Activated T-helper 2 cell treated with anti-CD3 and anti-CD28 coated beads, Interferon-gamma antibody, Interleukin-2, Interleukin-4, amounts not matched to agents 10 μg/mL and 5 μg/mL and 100 μg/mL, durations not matched to agents 14 hours and 24 hours and 36 hours (primary cell): ENCODE measurements at regions not wholly inside any gene's neighbourhood (a gene's known extent, or its start where the extent isn't known, plus 50 kb on each side); places are given as distances from the start of the nearest gene placed in this dataset.

Source experiments
- DNase-seq: peaks from one replicate; pipeline ENCODE4 v3.0.0; 2021; ENCODE audit warnings: low spot score
- H3K27ac Mint-ChIP-seq: one replicate; pipeline ENCODE4 v1.8.0; 2021; ENCODE audit warnings: mixed read lengths
- H3K27me3 Mint-ChIP-seq: one replicate; pipeline ENCODE4 v1.8.0; 2021; ENCODE audit warnings: low read depth, mixed read lengths
- H3K36me3 Mint-ChIP-seq: one replicate; pipeline ENCODE4 v1.8.0; 2021; ENCODE audit warnings: low read depth, mixed read lengths
- H3K4me1 Mint-ChIP-seq: one replicate; pipeline ENCODE4 v1.8.0; 2021; ENCODE audit warnings: low read depth, mixed read lengths
- H3K4me3 Mint-ChIP-seq: one replicate; pipeline ENCODE4 v1.8.0; 2021; ENCODE audit warnings: low read depth, mild to moderate bottlenecking, moderate library complexity, mixed read lengths
- H3K9me3 Mint-ChIP-seq: one replicate; pipeline ENCODE4 v1.8.0; 2021; ENCODE audit warnings: mixed read lengths
- intact Hi-C: fragments of 100-400 bp; cut with micrococcal nuclease; formaldehyde crosslinking; loops from one replicate; pipeline ENCODE4 v1.15.1; 2023

DNA sequence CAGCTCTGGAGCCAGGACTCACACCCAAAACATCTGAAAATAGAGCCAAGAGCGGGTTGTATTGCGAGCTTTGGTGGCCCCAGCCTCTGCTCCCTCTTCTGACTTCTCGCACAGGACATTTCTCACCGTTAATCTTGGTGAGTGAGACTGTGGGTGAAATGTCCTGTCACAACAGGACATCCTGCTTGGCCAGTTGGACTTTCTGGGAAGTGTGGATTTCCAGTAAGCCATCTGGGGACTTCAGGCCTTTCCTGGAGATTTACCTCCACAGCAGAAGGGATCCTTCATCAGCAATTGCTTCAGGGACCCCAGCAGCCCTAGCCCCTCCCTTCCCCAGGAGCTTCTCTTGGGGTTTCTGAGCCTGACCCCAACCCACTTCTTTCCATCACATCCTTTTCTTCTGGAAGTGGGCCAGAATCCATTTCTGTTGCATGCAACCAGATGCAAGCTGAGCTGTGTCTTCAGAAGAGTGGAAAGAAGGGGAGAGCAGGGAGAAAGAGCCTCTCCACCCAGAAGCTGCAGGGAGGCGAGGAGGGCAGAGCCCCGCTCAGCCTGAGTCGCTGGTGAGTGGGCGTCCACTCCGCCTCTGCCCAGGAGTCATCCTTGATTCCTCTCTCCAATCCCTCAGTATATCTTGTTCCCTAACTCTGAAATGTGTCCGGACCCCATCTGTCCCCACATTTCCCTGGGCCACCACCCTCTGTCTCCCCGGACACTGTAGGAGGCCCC lies 50.3 kb upstream of the GADD45G start:
- intact Hi-C loops = no loop called here
- DNase-seq = no peak
- H3K4me1 Mint-ChIP-seq = peaks cover 33% of the 10 kb centered on the region
- H3K9me3 Mint-ChIP-seq = no peaks in the 10 kb centered on the region
- no peaks in the 10 kb centered on the region for H3K36me3 Mint-ChIP-seq
- peaks cover 11% of the 10 kb centered on the region for H3K27me3 Mint-ChIP-seq
- H3K27ac Mint-ChIP-seq = no peak overlapping the region
- no peak overlapping the region for H3K4me3 Mint-ChIP-seq

DNA sequence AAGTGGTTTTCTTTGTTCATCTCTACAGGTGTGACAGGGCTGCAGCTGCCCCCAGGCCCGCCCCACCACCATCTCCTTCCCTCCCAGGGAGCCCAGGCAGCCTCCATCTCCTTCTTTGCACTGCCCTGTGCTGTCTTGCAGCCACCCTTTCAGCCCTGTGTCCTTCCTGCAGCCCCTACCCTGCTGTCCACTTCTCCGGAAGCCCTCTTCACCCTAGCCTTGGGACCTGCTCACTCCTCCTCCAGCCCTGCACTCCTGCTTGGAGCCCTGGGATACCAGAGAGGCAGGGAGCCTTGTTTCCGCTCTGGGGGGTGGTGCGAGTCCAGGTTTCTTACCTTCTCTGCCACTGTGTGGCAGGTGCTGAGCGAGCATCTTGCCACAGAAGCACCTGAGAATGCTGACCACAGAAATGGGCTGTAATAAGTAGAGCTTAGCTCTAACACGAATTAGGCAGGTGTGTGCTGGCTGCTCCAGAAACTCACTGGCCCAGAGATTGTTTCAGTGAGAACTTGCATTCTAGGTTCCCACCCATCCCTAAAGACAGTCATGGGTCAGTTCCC lies 51.3 kb upstream of the GADD45G start:
- H3K4me1 Mint-ChIP-seq = peaks cover 40% of the 10 kb centered on the region
- peaks cover 7% of the 10 kb centered on the region for H3K27me3 Mint-ChIP-seq
- no peaks in the 10 kb centered on the region for H3K36me3 Mint-ChIP-seq
- no peaks in the 10 kb centered on the region for H3K9me3 Mint-ChIP-seq
- no peak for DNase-seq
- H3K4me3 Mint-ChIP-seq = no peak overlapping the region
- intact Hi-C loops = no loop called here
- H3K27ac Mint-ChIP-seq = no peak overlapping the region

DNA sequence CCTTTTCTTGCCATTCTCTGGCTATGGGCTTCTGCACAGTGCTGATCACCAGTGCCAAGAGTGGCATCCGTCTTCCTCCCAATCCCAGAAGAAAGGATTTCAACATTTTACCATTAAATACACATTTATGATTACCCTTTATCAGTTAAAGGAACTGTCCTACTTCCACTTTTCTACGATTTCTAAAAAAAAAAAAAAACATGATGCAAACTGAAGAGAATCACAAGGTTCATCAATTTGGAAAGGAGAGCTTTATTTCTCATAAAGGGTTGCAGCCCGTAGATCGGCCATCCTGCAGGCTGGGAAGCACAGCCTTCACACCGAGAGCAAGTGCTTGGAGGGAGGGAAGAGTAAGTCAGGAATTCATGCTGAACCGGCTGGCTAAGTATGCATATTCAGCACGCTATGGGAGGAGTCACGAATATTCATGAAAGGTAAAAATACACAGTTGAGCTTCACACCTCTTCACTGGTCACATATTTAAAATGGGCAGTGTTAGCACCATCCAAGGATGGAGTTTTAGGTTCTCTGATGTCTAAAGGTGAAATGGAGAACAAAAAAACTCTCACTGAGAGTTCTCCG lies 52.5 kb upstream of the SEMA4D start:
- peaks cover 7% of the 10 kb centered on the region for H3K27me3 Mint-ChIP-seq
- peaks cover 10% of the 10 kb centered on the region for H3K36me3 Mint-ChIP-seq
- H3K27ac Mint-ChIP-seq = no peak overlapping the region
- peaks cover 27% of the 10 kb centered on the region for H3K4me1 Mint-ChIP-seq
- no peak overlapping the region for H3K4me3 Mint-ChIP-seq
- H3K9me3 Mint-ChIP-seq = peaks cover 14% of the 10 kb centered on the region
- no peak for DNase-seq
- intact Hi-C loops = no loop called here

- Mint-ChIP-seq H3K27ac (peak overlapping the region; percentile 5), H3K36me3 (peaks cover 16% of the 10 kb centered on the region), H3K9me3 (peaks cover 19% of the 10 kb centered on the region), H3K4me3 (no peak overlapping the region), H3K27me3 (peaks cover 7% of the 10 kb centered on the region), H3K4me1 (peaks cover 23% of the 10 kb centered on the region)
- intact Hi-C loops = loop anchor here (1.0 to 2.0 kb wide), 4 partner anchors 47 to 230 kb away; partner anchors contain the start of gene SECISBP2
- peak; percentile 76 for DNase-seq
Observed at GRCh38 chr9:89549031-89549644, 51.2 kb upstream of the SEMA4D start.

- peaks cover 7% of the 10 kb centered on the region for H3K27me3 Mint-ChIP-seq
- H3K4me1 Mint-ChIP-seq = peaks cover 23% of the 10 kb centered on the region
- intact Hi-C loops = loop anchor here (2.0 kb wide), 1 partner anchor 229 kb away; the partner anchor contains the start of gene SECISBP2
- H3K4me3 Mint-ChIP-seq = no peak overlapping the region
- peaks cover 16% of the 10 kb centered on the region for H3K36me3 Mint-ChIP-seq
- H3K9me3 Mint-ChIP-seq = peaks cover 19% of the 10 kb centered on the region
- H3K27ac Mint-ChIP-seq = peak overlapping the region; percentile 80
- no peak for DNase-seq
Observed at GRCh38 chr9:89548071-89548638, 50.2 kb upstream of the SEMA4D start.
